Cerebellar cortex (tissue), 1 donor: ENCODE measurements at regions not wholly inside any gene's neighbourhood (a gene's known extent, or its start where the extent isn't known, plus 50 kb on each side); places are given as distances from the start of the nearest gene placed in this dataset.

Source experiments
- DNase-seq: peaks from one replicate; pipeline ENCODE4 v3.0.0-alpha.2; 2015; ENCODE audit warnings: low spot score

GRCh38 chr12:34395056-34396005 is 373.0 kb downstream of the ALG10 start:
- no peak for DNase-seq

DNA sequence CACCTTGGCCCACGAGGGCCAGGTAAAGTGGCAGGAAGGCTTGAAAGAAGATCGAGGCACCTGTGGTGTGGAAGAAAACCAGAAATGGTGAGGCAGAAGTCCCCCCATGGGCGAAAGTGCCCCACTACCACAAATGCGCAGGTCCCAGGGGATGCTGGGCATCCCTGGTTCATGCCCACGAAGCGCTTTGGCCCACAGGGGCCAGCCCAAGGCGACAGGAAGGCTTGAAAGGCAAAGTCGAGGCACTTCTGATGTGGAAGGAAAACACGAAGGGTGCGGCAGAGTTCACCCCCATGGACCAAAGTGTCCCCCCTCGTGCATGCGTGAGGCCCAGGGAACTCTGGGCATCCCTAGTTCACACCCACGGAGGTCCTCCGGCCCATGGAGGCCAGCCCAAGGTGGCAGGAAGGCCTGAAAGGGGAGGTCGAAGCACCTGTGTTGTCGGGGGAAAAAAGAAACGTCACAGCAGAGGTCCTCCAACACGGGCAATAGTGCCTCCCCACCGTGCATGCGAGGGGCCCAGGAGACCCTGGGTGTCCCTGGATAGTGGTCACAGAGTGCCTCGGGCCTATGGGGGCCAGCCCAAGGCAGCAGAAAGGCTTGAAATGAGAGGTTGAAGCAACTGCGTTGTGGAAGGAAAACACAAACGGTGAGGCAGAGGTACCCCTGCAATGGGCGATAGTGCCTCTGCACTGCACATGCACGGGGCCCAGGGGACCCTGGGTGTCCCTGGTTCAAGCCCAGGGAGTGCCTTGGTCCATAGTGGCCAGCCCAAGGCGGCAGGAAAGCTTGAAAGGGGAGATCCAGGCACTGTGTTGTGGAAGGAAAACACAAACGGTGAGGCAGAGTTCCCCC is 373.9 kb downstream of the ALG10 start:
- DNase-seq = no peak

GRCh38 chr12:34396861-34397590 is 374.7 kb downstream of the ALG10 start:
- DNase-seq = no peak

- DNase-seq = no peak
Observed at GRCh38 chr12:34397591-34398365, 375.5 kb downstream of the ALG10 start.

DNA sequence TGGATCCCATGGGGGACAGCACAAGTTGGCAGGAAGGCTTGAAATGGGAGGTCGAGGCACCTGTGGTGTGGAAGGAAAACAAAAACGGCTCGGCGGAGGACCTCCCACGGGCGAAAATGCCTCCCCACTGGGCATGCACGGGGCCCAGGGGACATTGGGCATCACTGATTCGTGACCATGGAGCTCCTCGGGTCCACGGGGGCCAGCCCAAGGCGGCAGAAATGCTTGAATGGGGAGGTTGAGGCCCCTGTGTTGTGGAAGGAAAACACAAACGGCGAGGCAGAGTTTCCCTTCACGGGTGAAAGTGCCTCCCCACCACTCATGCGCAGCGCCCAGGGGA is 376.0 kb downstream of the ALG10 start:
- DNase-seq = no peak

DNA sequence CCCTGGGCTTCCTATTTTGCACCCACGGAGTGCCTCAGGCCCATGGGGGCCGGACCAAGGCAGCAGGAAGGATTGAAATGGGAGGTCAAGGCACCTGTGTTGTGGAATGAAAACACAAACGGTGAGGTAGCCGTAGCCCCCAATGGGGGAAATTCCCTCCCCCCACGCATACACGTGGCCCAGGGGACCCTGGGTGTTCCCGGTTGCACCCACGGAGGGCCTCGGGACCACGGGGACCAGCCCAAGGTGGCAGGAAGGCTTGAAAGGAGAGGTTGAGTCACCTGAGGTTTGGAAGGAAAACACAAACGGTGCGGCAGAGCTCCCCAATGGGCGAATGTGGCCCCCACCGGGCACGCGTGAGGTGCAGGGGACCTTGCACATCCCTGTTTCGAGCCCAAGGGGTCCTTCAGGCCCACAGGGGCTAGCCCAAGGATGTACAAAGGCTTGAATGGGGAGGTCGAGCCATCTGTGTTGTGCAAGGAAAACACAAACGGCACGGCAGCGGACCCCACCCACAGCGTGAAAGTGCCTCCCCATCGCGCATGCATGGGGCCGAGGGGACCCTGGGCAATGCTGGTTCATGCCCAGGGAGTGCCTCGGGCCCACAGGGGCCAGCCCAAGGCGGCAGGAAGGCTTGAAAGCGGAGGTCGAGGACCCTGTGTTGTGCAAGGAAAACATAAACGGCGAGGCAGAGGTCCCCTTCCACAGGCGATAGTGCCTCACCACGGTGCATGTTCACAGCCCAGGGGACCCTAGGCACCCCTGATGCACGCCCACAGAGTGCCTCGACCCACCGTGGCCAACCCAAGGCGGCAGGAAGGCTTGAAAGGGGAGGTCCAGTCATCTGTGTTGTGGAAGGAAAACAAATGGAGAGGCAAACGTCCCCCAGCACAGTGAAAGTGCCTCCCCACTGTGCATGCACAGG is 376.7 kb downstream of the ALG10 start:
- no peak for DNase-seq

- DNase-seq = no peak
Observed at GRCh38 chr12:34399631-34400410, 377.5 kb downstream of the ALG10 start.

DNA sequence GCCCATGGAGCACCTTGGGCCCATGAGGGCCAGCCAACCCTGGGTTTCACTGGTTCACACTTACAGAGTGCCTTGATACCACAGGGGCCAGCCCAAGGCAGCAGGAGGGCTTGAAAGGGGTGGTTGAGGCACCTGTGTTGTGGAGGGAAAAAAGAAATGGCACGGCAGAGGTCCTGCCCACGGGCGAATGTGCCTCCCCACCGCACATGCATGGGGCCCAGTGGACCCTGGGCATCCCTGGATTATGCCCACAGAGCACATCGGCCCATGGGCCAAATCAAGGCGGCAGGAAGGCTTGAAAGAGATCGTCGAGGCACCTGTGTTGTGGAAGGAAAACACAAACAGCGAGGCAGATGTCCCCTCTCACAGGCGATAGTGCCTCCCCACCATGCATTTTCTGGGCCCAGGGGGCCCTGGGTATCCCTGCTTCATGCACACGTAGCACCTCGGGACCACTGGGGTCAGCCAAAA is 378.1 kb downstream of the ALG10 start:
- DNase-seq = no peak

DNA sequence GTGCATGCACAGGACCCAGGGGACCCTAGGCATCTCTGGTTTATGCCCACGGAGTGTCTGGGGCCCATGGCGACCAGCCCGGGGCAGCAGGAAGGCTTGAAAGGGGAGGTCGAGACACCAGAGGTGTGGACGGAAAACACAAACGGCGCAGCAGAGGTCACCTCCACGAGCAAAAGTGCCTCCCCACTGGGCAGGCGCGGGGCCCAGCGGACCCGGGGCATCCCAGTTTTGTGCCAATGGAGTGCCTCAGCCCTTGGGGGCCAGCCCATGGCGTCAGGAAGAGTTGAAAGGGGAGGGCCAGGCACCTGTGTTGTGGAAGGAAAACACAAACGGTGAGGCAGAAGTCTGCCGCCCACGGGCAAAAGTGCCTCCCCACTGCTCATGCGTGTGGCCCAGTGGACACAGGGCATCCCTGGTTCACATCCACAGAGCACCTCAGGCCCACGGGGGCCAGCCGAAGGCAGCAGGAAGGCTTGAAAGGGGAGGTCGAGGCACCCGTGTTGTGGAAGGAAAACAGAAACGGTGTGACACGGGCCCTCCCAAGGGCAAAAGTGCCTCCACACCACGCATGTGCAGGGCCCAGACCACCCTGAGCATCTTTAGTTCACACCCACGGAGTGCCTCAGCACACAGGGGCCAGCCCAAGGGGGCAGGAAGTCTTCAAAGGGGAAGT is 378.8 kb downstream of the ALG10 start:
- no peak for DNase-seq

DNA sequence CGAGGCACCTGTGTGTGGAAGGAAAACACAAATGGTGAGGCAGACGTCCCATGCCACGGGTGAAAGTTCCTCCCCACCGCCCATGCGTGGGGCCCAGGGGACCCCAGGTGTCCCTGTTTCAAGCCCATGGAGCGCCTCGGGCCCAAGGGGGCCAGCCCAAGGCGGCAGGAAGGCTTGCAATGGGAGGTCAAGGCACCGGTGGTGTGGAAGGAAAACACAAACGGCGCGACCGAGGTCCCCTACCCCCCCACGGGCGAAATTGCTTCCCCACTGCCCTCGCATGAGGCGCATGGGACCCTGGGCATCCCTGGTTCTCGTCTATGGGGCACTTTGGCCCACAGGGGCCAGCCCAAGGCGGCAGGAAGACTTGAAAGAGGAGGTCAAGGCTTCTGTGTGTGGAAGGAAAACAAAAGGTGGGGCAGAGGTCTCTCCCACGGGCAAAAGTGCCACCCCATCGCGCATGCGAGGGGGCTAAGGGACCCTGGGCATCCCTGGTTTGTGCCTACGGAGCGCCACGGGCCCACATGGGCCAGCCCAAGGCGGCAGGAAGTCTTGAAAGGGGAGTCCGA is 379.4 kb downstream of the ALG10 start:
- no peak for DNase-seq

DNA sequence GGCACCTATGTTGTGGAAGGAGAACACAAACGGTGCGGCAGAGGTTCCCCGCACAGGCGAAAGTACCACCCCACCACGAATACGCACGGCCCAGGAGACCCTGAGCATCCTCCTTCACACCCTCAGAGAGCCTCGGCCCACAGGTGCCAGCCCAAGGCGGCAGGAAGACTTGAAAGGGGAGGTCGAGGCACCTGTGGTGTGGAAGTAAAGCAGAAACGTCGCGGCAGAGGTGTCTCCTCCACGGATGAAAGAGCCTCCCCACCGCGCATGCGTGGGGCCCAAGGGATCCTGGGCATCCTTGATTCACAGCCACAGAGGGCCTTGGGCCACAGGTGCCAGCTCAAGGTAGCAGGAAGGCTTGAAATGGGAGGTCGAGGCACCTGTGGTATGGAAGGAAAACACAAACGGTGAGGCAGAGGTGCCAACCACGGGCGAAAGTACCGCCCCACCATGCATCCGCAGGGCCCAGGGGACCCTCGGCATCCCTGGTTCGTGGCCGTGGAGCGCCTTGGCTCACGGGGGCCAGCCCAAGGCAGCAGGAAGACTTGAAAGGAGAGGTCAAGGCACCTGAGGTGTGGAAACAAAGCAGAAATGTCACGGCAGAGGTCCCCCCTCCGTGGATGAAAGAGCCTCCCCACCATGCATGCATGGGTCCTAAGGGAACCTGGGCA is 380.1 kb downstream of the ALG10 start:
- no peak for DNase-seq

DNA sequence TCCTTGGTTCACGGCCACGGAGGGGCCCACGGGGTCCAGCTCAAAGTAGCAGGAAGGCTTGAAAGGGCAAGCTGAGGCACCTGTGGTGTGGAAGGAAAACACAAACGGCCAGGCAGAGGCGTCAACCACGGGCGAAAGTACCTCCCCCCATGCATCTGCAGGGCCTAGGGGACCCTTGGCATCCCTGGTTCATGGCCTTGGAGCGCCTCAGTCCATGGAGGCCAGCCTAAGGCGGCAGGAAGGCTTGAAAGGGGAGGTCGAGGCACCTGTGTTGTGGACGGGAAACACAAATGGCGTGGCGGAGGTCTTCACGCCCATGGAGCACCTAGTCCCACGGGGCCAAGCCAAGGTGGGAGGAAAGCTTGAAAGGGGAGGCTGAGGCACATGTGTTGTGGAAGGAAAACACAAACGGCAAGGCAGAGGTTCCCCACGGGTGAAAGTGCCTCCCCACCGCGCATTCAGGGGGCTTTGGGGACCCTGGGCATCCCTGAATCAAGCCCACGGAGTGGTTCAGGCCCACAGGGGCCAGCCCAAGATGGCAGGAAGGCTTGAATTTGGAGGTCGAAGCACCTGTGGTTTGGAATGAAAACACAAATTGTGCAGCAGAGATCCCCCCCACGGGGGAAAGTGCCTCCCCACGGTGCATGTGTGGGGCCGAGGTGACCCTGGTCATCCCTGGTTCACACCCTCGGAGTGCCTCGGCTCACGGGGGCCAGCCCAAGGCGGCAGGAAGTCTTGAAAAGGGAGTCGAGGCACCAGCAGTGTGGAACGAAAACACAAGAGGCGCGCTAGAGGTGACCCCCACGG is 380.8 kb downstream of the ALG10 start:
- no peak for DNase-seq

DNA sequence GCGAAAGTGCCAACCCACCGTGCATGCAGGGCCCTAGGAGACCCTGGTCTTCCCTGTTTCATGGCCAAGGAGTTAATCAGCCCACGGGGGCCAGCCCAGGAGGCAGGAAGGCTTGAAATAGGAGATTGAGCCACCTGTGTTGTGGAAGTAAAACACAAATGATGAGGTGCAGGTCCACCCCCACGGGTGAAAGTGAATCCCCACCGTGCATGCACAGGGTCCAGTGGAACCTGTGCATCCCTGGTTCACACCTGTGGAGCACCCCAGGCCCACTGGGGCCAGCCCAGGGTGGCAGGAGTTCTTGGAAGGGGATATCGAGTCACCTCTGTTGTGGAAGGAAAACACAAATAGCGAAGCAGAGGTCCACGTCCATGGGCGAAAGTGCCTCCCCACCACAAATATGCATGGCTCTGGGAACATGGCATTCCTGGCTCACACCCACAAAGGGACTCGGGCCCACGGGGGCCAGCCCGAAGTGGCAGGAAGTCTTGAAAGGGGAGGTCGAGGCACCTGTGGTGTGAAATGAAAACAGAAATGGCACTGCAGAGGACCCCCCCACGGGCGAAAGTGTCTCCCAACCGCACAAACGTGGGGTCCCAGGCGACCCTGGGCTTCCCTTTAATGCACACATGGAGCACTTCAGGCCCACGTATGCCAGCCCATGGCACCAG is 381.5 kb downstream of the ALG10 start:
- DNase-seq = no peak

GRCh38 chr12:34404377-34405285 is 382.3 kb downstream of the ALG10 start:
- no peak for DNase-seq
